CD4-positive, alpha-beta T cell (primary cell): ENCODE measurements at regions not wholly inside any gene's neighbourhood (a gene's known extent, or its start where the extent isn't known, plus 50 kb on each side); places are given as distances from the start of the nearest gene placed in this dataset.

Experiments
- ATAC-seq: fragments of 200-7000 bp; cut with Tn5 transposase; one replicate; pipeline ENCODE4 v1.10.0; 2022; ENCODE audit warnings: mild to moderate bottlenecking; ENCODE audit not compliant: poor library complexity
- CTCF ChIA-PET: fragments of 350-600 bp; sonication (Branson Sonifier 250); formaldehyde crosslinking; loops from one replicate; lab custom pipeline; 2021; ENCODE audit warnings: antibody characterized with exemption, inconsistent platforms; lab: Charles Lee
- POLR2A ChIA-PET: fragments of 350-600 bp; sonication (Branson Sonifier 250); formaldehyde crosslinking; loops from one replicate; lab custom pipeline; 2021; ENCODE audit warnings: antibody characterized with exemption, inconsistent platforms; lab: Charles Lee
- DNase-seq, 14 experiments: peaks; one replicate each; pipeline ENCODE4 v3.0.0-alpha.2; 2013 to 2020; ENCODE audit warnings: mixed read lengths in 2 of 14
- H3K27ac ChIP-seq, 2 donors: one replicate each; pipeline versions ENCODE4 v1.5.1 to v1.7.0; 2013; ENCODE audit warnings: low read length in 2 of 2, low read depth in 1 of 2, mild to moderate bottlenecking in 1 of 2
- H3K27me3 ChIP-seq, 2 experiments: 1 replicate in 1 of 2; 2 replicates in 1 of 2; pipeline versions ENCODE4 v1.6.1 to v1.7.0; 2013; ENCODE audit warnings: low read length in 2 of 2, control low read depth in 1 of 2, mild to moderate bottlenecking in 1 of 2, moderate library complexity in 1 of 2; ENCODE audit not compliant: insufficient read depth in 2 of 2, control insufficient read depth in 1 of 2
- H3K36me3 ChIP-seq: one replicate; pipeline ENCODE4 v1.6.1; 2013; ENCODE audit warnings: low read length, control low read depth; ENCODE audit not compliant: insufficient read depth
- H3K4me1 ChIP-seq: one replicate; pipeline ENCODE4 v1.6.1; 2013; ENCODE audit warnings: low read length, control low read depth; ENCODE audit not compliant: insufficient read depth
- H3K4me3 ChIP-seq: one replicate; pipeline ENCODE4 v1.5.1; 2013; ENCODE audit warnings: mild to moderate bottlenecking, low read length, moderate library complexity
- H3K9me3 ChIP-seq, 2 experiments: 1 replicate in 1 of 2; 2 replicates in 1 of 2; pipeline versions ENCODE4 v1.6.1 to v1.7.0; 2013; ENCODE audit warnings: low read length in 2 of 2, mild to moderate bottlenecking in 2 of 2, control low read depth in 1 of 2, moderate library complexity in 1 of 2; ENCODE audit not compliant: control insufficient read depth in 1 of 2, insufficient read depth in 1 of 2
- H3K27ac Mint-ChIP-seq: one replicate; pipeline ENCODE4 v1.8.0; 2020; ENCODE audit warnings: mixed read lengths
- H3K27me3 Mint-ChIP-seq: one replicate; pipeline ENCODE4 v1.8.0; 2021; ENCODE audit warnings: mixed read lengths
- H3K36me3 Mint-ChIP-seq: one replicate; pipeline ENCODE4 v1.8.0; 2021; ENCODE audit warnings: low read depth, mixed read lengths
- H3K4me1 Mint-ChIP-seq: one replicate; pipeline ENCODE4 v1.8.0; 2021; ENCODE audit warnings: low read depth, mixed read lengths
- H3K4me3 Mint-ChIP-seq: one replicate; pipeline ENCODE4 v1.8.0; 2020; ENCODE audit warnings: mild to moderate bottlenecking, mixed read lengths
- H3K9me3 Mint-ChIP-seq: one replicate; pipeline ENCODE4 v1.8.0; 2020; ENCODE audit warnings: mixed read lengths
- CTCF ChIP-seq: fragments of 200-600 bp; IDR thresholded peaks from one replicate; pipeline ENCODE4 v1.8.0; 2022; ENCODE audit warnings: antibody characterized with exemption, mild to moderate bottlenecking
- intact Hi-C, 2 experiments: fragments of 100-400 bp; cut with DNase I in 1 of 2; cut with micrococcal nuclease in 1 of 2; formaldehyde crosslinking; loops; one replicate each; pipeline versions ENCODE4 v1.15.1 to v1.9.0; 2023 to 2025; cut with DNase I, micrococcal nuclease

GRCh38 chr5:92849756-92850155, 731.3 kb downstream of the NR2F1-AS1 start:
- Mint-ChIP-seq H3K9me3 (no peaks in the 10 kb centered on the region), H3K27ac (no peak overlapping the region), H3K36me3 (no peaks in the 10 kb centered on the region), H3K4me3 (no peak overlapping the region), H3K27me3 (no peaks in the 10 kb centered on the region), H3K4me1 (no peaks in the 10 kb centered on the region)
- ChIA-PET POLR2A (no interaction called here), CTCF (no interaction called here)
- no peak for DNase-seq
- H3K4me3 ChIP-seq = no peak overlapping the region
- no peak for TF ChIP-seq CTCF
- H3K27ac ChIP-seq = no peak overlapping the region
- H3K9me3 ChIP-seq = no peaks in the 10 kb centered on the region
- H3K4me1 ChIP-seq = no peaks in the 10 kb centered on the region
- no peak for ATAC-seq
- H3K36me3 ChIP-seq = no peaks in the 10 kb centered on the region
- intact Hi-C loops = no loop called here
- no peaks in the 10 kb centered on the region for H3K27me3 ChIP-seq

GRCh38 chr5:92841604-92842155, 739.3 kb downstream of the NR2F1-AS1 start:
- intact Hi-C loops = no loop called here
- DNase-seq (no peak), ATAC-seq (no peak)
- Histone ChIP-seq H3K9me3 (no peaks in the 10 kb centered on the region), H3K27me3 (no peaks in the 10 kb centered on the region), H3K36me3 (no peaks in the 10 kb centered on the region), H3K4me1 (no peaks in the 10 kb centered on the region), H3K27ac (no peak overlapping the region), H3K4me3 (no peak overlapping the region)
- no peak for TF ChIP-seq CTCF
- ChIA-PET CTCF (no interaction called here), POLR2A (no interaction called here)
- Mint-ChIP-seq H3K4me3 (no peak overlapping the region), H3K36me3 (no peaks in the 10 kb centered on the region), H3K27me3 (no peaks in the 10 kb centered on the region), H3K4me1 (no peaks in the 10 kb centered on the region), H3K27ac (no peak overlapping the region), H3K9me3 (peaks cover 5% of the 10 kb centered on the region)

GRCh38 chr5:92838253-92838652, 742.8 kb downstream of the NR2F1-AS1 start:
- intact Hi-C loops = no loop called here
- Mint-ChIP-seq H3K36me3 (no peaks in the 10 kb centered on the region), H3K4me3 (no peak overlapping the region), H3K27ac (no peak overlapping the region), H3K4me1 (no peaks in the 10 kb centered on the region), H3K9me3 (peaks cover 5% of the 10 kb centered on the region), H3K27me3 (no peaks in the 10 kb centered on the region)
- no peak for TF ChIP-seq CTCF
- no peaks in the 10 kb centered on the region for H3K4me1 ChIP-seq
- peaks cover 0 to 12% of the 10 kb centered on the region in 2 experiments for H3K9me3 ChIP-seq
- DNase-seq = no peak
- H3K36me3 ChIP-seq = no peaks in the 10 kb centered on the region
- no peak overlapping the region for H3K4me3 ChIP-seq
- no peak overlapping the region for H3K27ac ChIP-seq
- H3K27me3 ChIP-seq = no peaks in the 10 kb centered on the region
- POLR2A ChIA-PET = no interaction called here
- CTCF ChIA-PET = no interaction called here
- no peak for ATAC-seq
